ENCODE measurements at regions not wholly inside any gene's neighbourhood (a gene's known extent, or its start where the extent isn't known, plus 50 kb on each side); places are given as distances from the start of the nearest gene placed in this dataset.

- TF ChIP-seq CTCF (IDR thresholded peaks at IDR 0.05), result no peak
- TF ChIP-seq EZH2 (IDR thresholded peaks at IDR 0.05; ENCODE audit: borderline replicate concordance, insufficient read depth, low read depth, low read length, poor library complexity, severe bottlenecking), result no peak
Observed at GRCh38 chr18:59787998-59788790, 91.0 kb upstream of the CCBE1 start.
